ENCODE measurements at regions not wholly inside any gene's neighbourhood (a gene's known extent, or its start where the extent isn't known, plus 50 kb on each side); places are given as distances from the start of the nearest gene placed in this dataset.

DNA sequence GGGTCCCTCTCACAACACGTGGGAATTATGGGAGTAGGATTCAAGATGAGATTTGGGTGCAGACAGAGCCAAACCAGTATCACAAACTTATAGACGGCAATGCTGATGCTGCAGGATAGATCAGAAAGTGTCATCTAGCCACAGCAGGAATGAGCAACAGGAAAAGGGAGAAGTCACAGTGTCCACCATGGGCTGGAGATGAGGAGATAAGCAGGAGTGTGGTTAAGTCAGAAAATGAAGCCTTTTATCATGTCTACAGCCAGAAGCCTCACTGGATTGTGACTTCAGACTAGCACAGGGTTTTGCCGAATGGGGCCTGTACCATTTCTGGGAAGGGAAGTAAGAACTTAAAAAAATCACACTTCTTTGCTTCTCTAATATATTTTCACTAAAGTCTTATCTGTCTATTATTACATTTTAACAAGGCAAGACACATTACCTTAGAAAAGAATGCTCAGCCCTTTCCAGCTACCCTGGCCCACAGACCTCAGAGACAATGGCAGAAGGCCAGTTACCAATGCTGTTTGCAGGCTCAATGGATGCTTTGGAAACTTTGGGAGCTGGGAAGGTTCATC lies 490.2 kb upstream of the SALL1 start:
- DNase-seq: no peak
- WGBS, 2 donors: 67 to 75% methylated on average over 3 of the region's 3 CpGs
- Histone ChIP-seq H3K27me3 (no peaks in the 10 kb centered on the region), H3K36me3 (replicated peaks in 1 of 2; ENCODE audit: insufficient read depth in 1 of 2, low read depth in 2 of 2) (no peaks in the 10 kb centered on the region), H3K4me3 (no peak overlapping the region), H3K4me1 (no peaks in the 10 kb centered on the region), H3K9me3 (no peaks in the 10 kb centered on the region), H3K27ac (no peak overlapping the region)
- TF ChIP-seq, protein P1, sequence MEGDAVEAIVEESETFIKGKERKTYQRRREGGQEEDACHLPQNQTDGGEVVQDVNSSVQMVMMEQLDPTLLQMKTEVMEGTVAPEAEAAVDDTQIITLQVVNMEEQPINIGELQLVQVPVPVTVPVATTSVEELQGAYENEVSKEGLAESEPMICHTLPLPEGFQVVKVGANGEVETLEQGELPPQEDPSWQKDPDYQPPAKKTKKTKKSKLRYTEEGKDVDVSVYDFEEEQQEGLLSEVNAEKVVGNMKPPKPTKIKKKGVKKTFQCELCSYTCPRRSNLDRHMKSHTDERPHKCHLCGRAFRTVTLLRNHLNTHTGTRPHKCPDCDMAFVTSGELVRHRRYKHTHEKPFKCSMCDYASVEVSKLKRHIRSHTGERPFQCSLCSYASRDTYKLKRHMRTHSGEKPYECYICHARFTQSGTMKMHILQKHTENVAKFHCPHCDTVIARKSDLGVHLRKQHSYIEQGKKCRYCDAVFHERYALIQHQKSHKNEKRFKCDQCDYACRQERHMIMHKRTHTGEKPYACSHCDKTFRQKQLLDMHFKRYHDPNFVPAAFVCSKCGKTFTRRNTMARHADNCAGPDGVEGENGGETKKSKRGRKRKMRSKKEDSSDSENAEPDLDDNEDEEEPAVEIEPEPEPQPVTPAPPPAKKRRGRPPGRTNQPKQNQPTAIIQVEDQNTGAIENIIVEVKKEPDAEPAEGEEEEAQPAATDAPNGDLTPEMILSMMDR (IDR thresholded peaks at IDR 0.05): no peak
- no peak for TF ChIP-seq POLR2A (IDR thresholded peaks at IDR 0.05)
- intact Hi-C loops (cut with DNase I): no loop called here
- ATAC-seq: no peak

GRCh38 chr16:51640196-51640595 lies 489.1 kb upstream of the SALL1 start:
- no peak for TF ChIP-seq POLR2A (IDR thresholded peaks at IDR 0.05)
- TF ChIP-seq, protein P1 (IDR thresholded peaks at IDR 0.05): no peak
- ATAC-seq (no peak), DNase-seq (no peak)
- intact Hi-C loops (cut with DNase I): no loop called here
- 75 to 86% methylated on average over 4 of the region's 4 CpGs for WGBS, 2 donors
- H3K4me1 ChIP-seq: no peaks in the 10 kb centered on the region
- no peaks in the 10 kb centered on the region for H3K36me3 ChIP-seq (replicated peaks in 1 of 2; ENCODE audit: insufficient read depth in 1 of 2, low read depth in 2 of 2)
- no peak overlapping the region for H3K4me3 ChIP-seq
- H3K27ac ChIP-seq: no peak overlapping the region
- H3K9me3 ChIP-seq: no peaks in the 10 kb centered on the region
- H3K27me3 ChIP-seq: no peaks in the 10 kb centered on the region

DNA sequence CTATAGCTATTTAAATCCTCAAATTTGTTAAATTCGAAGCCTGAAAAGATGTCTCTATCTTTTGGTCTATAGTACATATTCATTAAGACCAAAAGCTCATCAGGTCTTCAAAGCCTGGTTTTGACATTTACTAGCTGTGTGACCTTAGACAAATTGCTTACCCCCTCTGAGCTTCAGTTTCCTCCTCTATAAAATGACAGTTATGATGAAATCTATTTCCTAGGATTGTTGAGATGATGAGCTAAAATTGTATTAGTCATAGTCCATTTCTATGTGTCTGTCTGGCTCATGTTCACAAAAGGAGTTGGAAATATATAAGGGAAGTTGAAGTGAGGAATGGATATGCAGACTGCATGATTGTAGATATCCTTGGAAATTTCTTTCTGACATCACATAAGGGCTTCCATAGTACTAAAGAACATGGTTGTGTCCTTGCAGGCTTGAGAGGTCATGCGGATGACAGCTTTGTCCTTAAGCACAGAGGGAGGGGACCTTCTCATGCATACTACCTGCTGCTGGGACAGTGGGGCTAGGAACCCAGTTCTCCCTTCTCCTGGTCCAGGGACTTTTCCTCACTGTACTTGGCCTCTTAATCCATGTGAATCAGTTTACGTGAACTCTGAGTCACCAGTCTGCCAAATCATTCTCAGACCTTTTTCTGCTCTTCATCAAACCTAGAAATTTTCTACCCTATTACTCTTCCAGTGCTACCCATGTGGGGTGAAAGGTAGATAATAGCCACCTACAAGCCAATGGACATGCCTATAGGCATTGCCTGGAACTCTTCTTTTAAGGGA lies 487.5 kb upstream of the SALL1 start:
- Histone ChIP-seq H3K9me3 (no peaks in the 10 kb centered on the region), H3K4me3 (no peak overlapping the region), H3K27me3 (no peaks in the 10 kb centered on the region), H3K36me3 (replicated peaks in 1 of 2; ENCODE audit: insufficient read depth in 1 of 2, low read depth in 2 of 2) (no peaks in the 10 kb centered on the region), H3K27ac (no peak overlapping the region), H3K4me1 (no peaks in the 10 kb centered on the region)
- intact Hi-C loops (cut with DNase I): no loop called here
- ATAC-seq: no peak
- TF ChIP-seq POLR2A (IDR thresholded peaks at IDR 0.05): no peak
- TF ChIP-seq, protein P1 (IDR thresholded peaks at IDR 0.05): no peak
- DNase-seq: no peak
- 57 to 71% methylated on average over 3 of the region's 3 CpGs for WGBS, 2 donors

GRCh38 chr16:51637770-51638094 lies 486.7 kb upstream of the SALL1 start:
- Histone ChIP-seq H3K4me1 (no peaks in the 10 kb centered on the region), H3K27me3 (no peaks in the 10 kb centered on the region), H3K4me3 (no peak overlapping the region), H3K27ac (no peak overlapping the region), H3K9me3 (no peaks in the 10 kb centered on the region), H3K36me3 (replicated peaks in 1 of 2; ENCODE audit: insufficient read depth in 1 of 2, low read depth in 2 of 2) (no peaks in the 10 kb centered on the region)
- DNase-seq: no peak
- no peak for ATAC-seq
- TF ChIP-seq, protein P1 (IDR thresholded peaks at IDR 0.05): no peak
- no peak for TF ChIP-seq POLR2A (IDR thresholded peaks at IDR 0.05)
- intact Hi-C loops (cut with DNase I): no loop called here
- 10 to 14% methylated on average over 8 of the region's 8 CpGs for WGBS, 2 donors
